Coronary artery (tissue), 2 donors: ENCODE measurements at regions not wholly inside any gene's neighbourhood (a gene's known extent, or its start where the extent isn't known, plus 50 kb on each side); places are given as distances from the start of the nearest gene placed in this dataset.

ENCODE experiments used
- DNase-seq: peaks from one replicate; pipeline ENCODE4 v3.0.0-alpha.2; 2017; ENCODE audit warnings: low spot score
- H3K27ac ChIP-seq, 2 donors: fragments of 200-600 bp; sonication (generic); one replicate each; pipeline ENCODE4 v1.5.1; 2016 to 2019
- H3K4me3 ChIP-seq: fragments of 200-600 bp; sonication (generic); 2 replicates; pipeline ENCODE4 v1.5.1; 2016; ENCODE audit warnings: mild to moderate bottlenecking, moderate library complexity
- CTCF ChIP-seq: fragments of 200-600 bp; sonication (generic); IDR thresholded peaks from one replicate; pipeline ENCODE4 v1.5.1; 2019; ENCODE audit warnings: antibody characterized with exemption

GRCh38 chrX:94961730-94962129, 1287.7 kb downstream of the FAM133A start:
- DNase-seq, result no peak
- TF ChIP-seq CTCF, result no peak
- Histone ChIP-seq H3K27ac (no peak overlapping the region), H3K4me3 (no peak overlapping the region)

- Histone ChIP-seq H3K4me3 (no peak overlapping the region), H3K27ac (no peak overlapping the region)
- TF ChIP-seq CTCF, result no peak
- DNase-seq, result no peak
Measured at GRCh38 chrX:94977562-94977961, 1303.6 kb downstream of the FAM133A start.

GRCh38 chrX:94977986-94978385, 1304.0 kb downstream of the FAM133A start:
- Histone ChIP-seq H3K4me3 (no peak overlapping the region), H3K27ac (no peak overlapping the region)
- TF ChIP-seq CTCF, result no peak
- DNase-seq, result no peak
